NCI-H128 (cell line): ENCODE measurements at regions not wholly inside any gene's neighbourhood (a gene's known extent, or its start where the extent isn't known, plus 50 kb on each side); places are given as distances from the start of the nearest gene placed in this dataset.

Source experiments
- DNase-seq: peaks from one replicate; lab custom pipeline; 2025; ENCODE audit not compliant: unreplicated experiment; lab: John Stamatoyannopoulos, UW

GRCh38 chr6:166752928-166753721 is 126.1 kb upstream of the RPS6KA2 start:
- DNase-seq, result no peak

- DNase-seq, result no peak
These were observed 125.0 kb upstream of the RPS6KA2 start for GRCh38 chr6:166752097-166752496.

- no peak for DNase-seq
These were observed 124.1 kb upstream of the RPS6KA2 start for GRCh38 chr6:166751051-166751595.

GRCh38 chr6:166750108-166750793 is 123.2 kb upstream of the RPS6KA2 start:
- DNase-seq, result no peak

GRCh38 chr6:166749666-166750065 is 122.6 kb upstream of the RPS6KA2 start:
- DNase-seq, result no peak

DNA sequence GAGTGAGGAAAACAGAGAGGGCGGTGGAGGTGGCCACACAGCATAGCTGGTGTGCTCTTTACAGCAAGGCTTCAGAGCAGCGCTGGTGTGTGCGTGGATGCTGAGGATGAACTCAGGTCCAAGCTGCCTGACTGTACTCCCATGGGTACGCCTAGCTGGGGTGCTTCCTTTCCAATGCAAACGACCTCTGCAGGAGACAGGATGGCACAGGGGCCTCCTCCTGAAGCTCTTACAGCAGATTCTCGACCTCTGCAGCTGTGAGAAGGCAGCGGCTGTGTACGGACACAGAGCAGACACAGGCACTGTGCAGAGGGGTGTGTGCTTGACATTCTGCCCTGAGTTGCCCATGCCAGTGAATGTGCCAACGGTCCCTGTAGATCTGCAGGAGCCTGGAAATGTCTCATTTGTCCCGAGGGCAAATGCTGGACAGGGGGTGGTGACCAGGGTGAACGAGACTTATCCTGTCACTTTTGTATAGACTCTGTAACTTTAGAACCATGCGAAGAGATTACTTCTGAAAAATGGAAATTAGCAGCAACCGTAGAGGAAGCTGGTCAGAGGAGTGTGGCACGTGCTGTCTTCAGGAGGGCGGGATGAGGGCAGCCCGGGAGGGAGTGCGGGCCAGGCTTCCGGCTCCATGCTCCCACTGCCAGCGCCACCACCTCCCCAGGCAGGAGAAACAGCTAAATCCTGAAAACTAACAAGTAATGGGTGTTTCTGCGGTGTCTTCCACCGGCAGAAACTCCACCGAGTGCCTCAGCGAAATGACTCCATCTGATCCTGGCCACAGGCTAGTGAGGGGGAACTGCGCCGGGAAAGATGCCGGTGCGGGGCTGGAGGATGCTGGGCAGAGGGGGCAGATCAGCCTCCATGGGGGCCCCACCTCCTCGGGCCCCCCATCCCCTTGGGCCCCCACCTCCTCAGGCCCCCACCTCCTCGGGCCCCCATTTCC is 120.9 kb upstream of the RPS6KA2 start:
- no peak for DNase-seq

- no peak for DNase-seq
These were observed 119.0 kb upstream of the RPS6KA2 start for GRCh38 chr6:166745801-166746668.

- DNase-seq, result no peak
These were observed 117.4 kb upstream of the RPS6KA2 start for GRCh38 chr6:166744223-166745134.

- DNase-seq, result peak; percentile 49
These were observed 116.6 kb upstream of the RPS6KA2 start for GRCh38 chr6:166743406-166744222.

DNA sequence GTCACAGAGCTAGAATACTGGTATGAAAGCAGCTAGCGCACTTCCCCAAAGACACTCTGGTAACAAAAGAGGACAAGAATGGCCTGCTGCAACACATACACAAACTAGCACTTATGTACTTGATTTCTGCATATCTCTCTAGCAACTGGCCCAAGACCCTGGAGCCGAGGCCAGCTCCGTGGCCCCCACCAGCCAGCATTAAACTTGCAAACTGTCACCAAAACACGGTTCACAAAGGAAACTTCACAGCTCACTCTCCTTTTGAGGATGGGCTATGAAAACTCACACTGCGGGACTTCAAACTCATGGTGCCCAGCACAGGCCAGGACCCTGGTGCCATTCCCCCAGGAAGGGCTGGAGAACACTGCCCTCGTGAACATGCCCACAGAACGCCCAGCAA is 115.9 kb upstream of the RPS6KA2 start:
- DNase-seq, result no peak

GRCh38 chr6:166739976-166740318 is 112.9 kb upstream of the RPS6KA2 start:
- DNase-seq, result no peak

GRCh38 chr6:166739117-166739975 is 112.3 kb upstream of the RPS6KA2 start:
- no peak for DNase-seq

- DNase-seq, result no peak
These were observed 111.5 kb upstream of the RPS6KA2 start for GRCh38 chr6:166738386-166739116.

DNA sequence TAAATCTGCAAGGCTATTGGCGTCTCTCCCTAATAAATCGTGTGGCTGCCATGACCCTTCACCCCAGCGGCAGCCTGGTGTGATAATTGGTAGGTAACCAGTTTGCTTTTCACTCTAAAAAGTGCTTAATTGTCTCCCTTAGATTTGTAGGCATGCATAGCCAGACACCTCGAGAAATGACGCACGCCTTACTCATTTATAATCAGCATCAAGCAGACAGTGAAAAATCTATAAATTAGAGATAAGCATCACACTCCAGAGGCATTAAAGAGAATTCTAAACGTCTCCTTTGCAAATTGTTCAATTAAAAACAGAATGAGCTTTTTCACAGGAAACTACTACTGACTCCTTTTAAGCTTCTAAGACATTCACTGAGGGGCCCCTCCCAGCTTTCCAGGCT is 110.2 kb upstream of the RPS6KA2 start:
- DNase-seq, result no peak

DNA sequence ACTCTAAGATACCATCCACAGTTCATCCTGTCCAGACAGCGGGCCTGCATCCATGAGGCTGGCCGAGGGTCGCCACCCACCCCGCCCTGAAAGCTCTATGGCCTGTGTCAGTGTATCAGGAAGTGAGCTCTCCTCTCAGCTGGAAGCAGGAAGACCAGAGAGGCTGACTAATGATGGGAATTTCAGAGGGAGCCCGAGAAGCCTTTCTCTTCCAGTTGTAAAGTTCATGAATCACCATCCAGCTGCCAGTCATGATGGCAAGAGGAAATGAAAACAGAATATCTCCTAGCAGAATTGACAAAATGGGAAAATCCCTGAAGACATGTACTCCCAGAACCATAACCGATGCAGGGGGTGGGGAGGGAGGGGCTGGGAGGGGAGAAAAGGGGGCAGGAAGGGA is 109.6 kb upstream of the RPS6KA2 start:
- DNase-seq, result no peak

DNA sequence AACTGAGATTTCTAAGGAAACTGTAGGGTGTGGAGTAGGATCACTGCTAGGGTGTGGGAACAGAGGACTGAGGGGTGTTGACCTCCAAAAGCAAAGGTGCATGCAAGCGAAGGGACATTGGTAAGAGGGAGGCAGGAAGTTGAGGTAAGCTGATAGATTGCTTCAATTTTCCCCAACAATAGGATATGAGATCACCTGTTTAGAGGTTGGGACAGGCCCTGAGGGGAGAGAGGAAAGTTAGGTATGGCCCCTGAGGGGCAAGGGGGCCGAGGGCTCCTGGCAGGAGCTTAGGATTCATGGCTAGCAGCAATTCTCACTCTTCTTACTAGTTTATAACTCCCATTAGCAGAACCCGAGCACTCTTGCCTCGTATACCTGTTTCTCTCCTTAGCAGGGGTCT is 106.8 kb upstream of the RPS6KA2 start:
- DNase-seq, result no peak

DNA sequence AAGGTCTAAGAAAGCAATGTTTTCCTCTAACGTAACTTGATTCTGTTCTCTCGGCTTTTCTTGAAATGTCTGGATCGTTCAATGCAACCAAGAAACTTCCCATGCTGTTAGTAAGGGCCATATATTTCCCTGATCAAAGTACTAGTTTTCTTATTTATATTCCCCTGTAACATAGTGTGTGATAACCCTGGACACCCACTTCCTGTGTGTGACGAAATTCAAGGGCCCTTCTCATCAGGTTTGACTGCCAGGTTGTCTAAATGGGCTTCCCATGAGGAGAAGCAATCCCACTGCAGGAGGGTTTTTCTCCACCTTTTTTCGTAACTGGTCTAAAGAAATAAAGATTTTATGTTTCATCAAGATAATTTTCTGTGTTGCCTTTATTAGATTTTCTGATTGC is 102.6 kb upstream of the RPS6KA2 start:
- no peak for DNase-seq
